Esophagus muscularis mucosa (tissue), 4 donors: ENCODE measurements at regions not wholly inside any gene's neighbourhood (a gene's known extent, or its start where the extent isn't known, plus 50 kb on each side); places are given as distances from the start of the nearest gene placed in this dataset.

Experiments
- DNase-seq: peaks from one replicate; pipeline ENCODE4 v3.0.0-alpha.2; 2017; ENCODE audit errors: extremely low spot score
- H3K27ac ChIP-seq, 4 donors: fragments of 200-600 bp; sonication (generic); replicated peaks in 1 of 4; 1 replicate in 3 of 4; 2 replicates in 1 of 4; pipeline ENCODE4 v1.5.1; 2016 to 2019; ENCODE audit warnings: mild to moderate bottlenecking in 1 of 4
- H3K27me3 ChIP-seq, 4 donors: fragments of 200-600 bp; sonication (generic); one replicate each; pipeline versions ENCODE4 v1.5.1 to v1.6.0; 2016 to 2019
- H3K36me3 ChIP-seq, 4 donors: fragments of 200-600 bp; sonication (generic); one replicate each; pipeline ENCODE4 v1.5.1; 2016 to 2019
- H3K4me1 ChIP-seq, 4 donors: fragments of 200-600 bp; sonication (generic); one replicate each; pipeline ENCODE4 v1.5.1; 2016 to 2019
- H3K4me3 ChIP-seq, 4 donors: fragments of 200-600 bp; sonication (generic); 1 replicate in 2 of 4; 2 replicates in 2 of 4; pipeline ENCODE4 v1.5.1; 2016 to 2019; ENCODE audit warnings: mild to moderate bottlenecking in 4 of 4, moderate library complexity in 1 of 4
- H3K9me3 ChIP-seq, 4 donors: fragments of 200-600 bp; sonication (generic); 1 replicate in 3 of 4; 2 replicates in 1 of 4; pipeline ENCODE4 v1.5.1; 2016 to 2019
- CTCF ChIP-seq, 3 experiments: fragments of 200-600 bp in 2 of 3; fragments of 450-650 bp in 1 of 3; sonication (generic) in 2 of 3; IDR thresholded peaks; one replicate each; pipeline ENCODE4 v1.5.1; 2017 to 2019; ENCODE audit warnings: antibody characterized with exemption in 3 of 3, mild to moderate bottlenecking in 2 of 3, moderate library complexity in 1 of 3
- EP300 ChIP-seq: sonication (generic); formaldehyde crosslinking; IDR thresholded peaks from one replicate; pipeline ENCODE4 v1.6.1; 2017; ENCODE audit warnings: antibody characterized with exemption
- POLR2A ChIP-seq: fragments of 450-650 bp; IDR thresholded peaks from one replicate; pipeline ENCODE4 v1.6.1; 2017; ENCODE audit warnings: antibody characterized with exemption, moderate library complexity, mild to moderate bottlenecking, low read depth
- POLR2AphosphoS5 ChIP-seq, 2 donors: sonication (generic); formaldehyde crosslinking; IDR thresholded peaks; one replicate each; pipeline ENCODE4 v1.6.1; 2017; ENCODE audit warnings: antibody characterized with exemption in 2 of 2
- WGBS: methylation state at CpG from one replicate; pipeline ENCODE4 v1.1.5; 2018; 5-methylcytosine and 5-hydroxymethylcytosine counted together
- intact Hi-C: fragments of 100-400 bp; cut with DNase I; formaldehyde crosslinking; loops from one replicate; pipeline ENCODE4 v1.15.1; 2023

- intact Hi-C loops = no loop called here
- no peaks in the 10 kb centered on the region for H3K36me3 ChIP-seq
- TF ChIP-seq EP300 = no peak
- no peak for TF ChIP-seq POLR2AphosphoS5 (IDR thresholded peaks at IDR 0.05)
- no peak for TF ChIP-seq CTCF (IDR thresholded peaks at IDR 0.05)
- no peak for TF ChIP-seq POLR2A
- H3K9me3 ChIP-seq = no peaks in the 10 kb centered on the region
- no peak for DNase-seq
- H3K4me3 ChIP-seq = no peak overlapping the region
- H3K4me1 ChIP-seq = no peaks in the 10 kb centered on the region
- no peaks in the 10 kb centered on the region for H3K27me3 ChIP-seq
- no peak overlapping the region for H3K27ac ChIP-seq
Measured at GRCh38 chr6:97427648-97428047, 144.6 kb upstream of the MMS22L start.

GRCh38 chr6:97437087-97437486 lies 154.1 kb upstream of the MMS22L start:
- TF ChIP-seq CTCF (IDR thresholded peaks at IDR 0.05) (peak in 2 of 3 experiments; percentile 26 to 46), POLR2A (no peak)
- WGBS = 45% methylated on average over 3 of the region's 3 CpGs
- DNase-seq = no peak
- H3K4me3 ChIP-seq = no peak overlapping the region
- intact Hi-C loops = no loop called here
- no peak overlapping the region for H3K27ac ChIP-seq
- H3K4me1 ChIP-seq = peaks cover 0 to 4% (median 2%) of the 10 kb centered on the region in 4 donors
- no peaks in the 10 kb centered on the region for H3K36me3 ChIP-seq
- H3K27me3 ChIP-seq = no peaks in the 10 kb centered on the region
- no peaks in the 10 kb centered on the region for H3K9me3 ChIP-seq

GRCh38 chr6:97438011-97438671 lies 155.1 kb upstream of the MMS22L start:
- Histone ChIP-seq H3K36me3 (no peaks in the 10 kb centered on the region), H3K4me3 (no peak overlapping the region), H3K27ac (no peak overlapping the region), H3K9me3 (no peaks in the 10 kb centered on the region), H3K27me3 (no peaks in the 10 kb centered on the region), H3K4me1 (peaks cover 0 to 4% (median 2%) of the 10 kb centered on the region in 4 donors)
- WGBS = 80% methylated on average over 4 of the region's 4 CpGs
- intact Hi-C loops = no loop called here
- DNase-seq = no peak
- TF ChIP-seq CTCF (IDR thresholded peaks at IDR 0.05) (no peak), POLR2AphosphoS5 (IDR thresholded peaks at IDR 0.05) (no peak), POLR2A (no peak), EP300 (no peak)

DNA sequence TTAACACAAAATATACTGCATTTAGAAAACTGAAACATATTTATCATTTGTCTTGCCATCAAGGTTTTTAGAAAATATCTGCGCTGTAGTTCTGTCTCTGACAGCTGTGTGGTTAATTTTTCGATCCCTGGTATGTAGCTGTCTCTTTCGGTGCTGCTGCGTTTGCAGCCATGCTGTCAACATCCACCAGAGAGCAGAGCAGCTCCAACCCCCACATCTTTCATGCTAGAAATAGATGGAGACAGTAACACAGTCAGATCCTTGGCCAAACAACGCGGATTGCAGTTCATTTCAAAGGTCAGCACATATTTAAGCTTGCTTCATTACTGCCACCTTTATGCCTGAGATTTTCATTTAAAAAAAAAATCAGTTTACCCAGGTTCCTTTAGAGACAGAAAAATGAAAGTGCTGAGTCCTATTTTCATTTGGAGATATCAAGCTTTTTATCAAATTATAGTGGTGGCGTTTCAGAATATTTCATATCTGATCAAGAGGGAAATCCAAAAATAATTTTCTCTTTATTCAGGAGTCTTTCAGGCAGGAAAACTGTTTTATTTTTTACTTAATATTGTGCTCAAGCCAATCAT lies 157.7 kb upstream of the MMS22L start:
- no peaks in the 10 kb centered on the region for H3K9me3 ChIP-seq

More for the DNA sequence above, 157.7 kb upstream of the MMS22L start:
- peaks cover 0 to 4% (median 2%) of the 10 kb centered on the region in 4 donors for H3K4me1 ChIP-seq
- no peaks in the 10 kb centered on the region for H3K36me3 ChIP-seq
- H3K27me3 ChIP-seq = no peaks in the 10 kb centered on the region
- no peak overlapping the region for H3K4me3 ChIP-seq
- TF ChIP-seq EP300 (no peak), CTCF (IDR thresholded peaks at IDR 0.05) (peak in 1 of 3 experiments; percentile 13), POLR2A (no peak)
- no peak for DNase-seq
- no peak overlapping the region for H3K27ac ChIP-seq
- WGBS = 22% methylated on average over 7 of the region's 7 CpGs
- intact Hi-C loops = no loop called here
